GM12878 (cell line): ENCODE measurements at regions not wholly inside any gene's neighbourhood (a gene's known extent, or its start where the extent isn't known, plus 50 kb on each side); places are given as distances from the start of the nearest gene placed in this dataset.

Experiments
- EZH2 ChIP-seq: IDR thresholded peaks from 2 replicates; pipeline ENCODE4 v1.6.1; 2012; ENCODE audit warnings: low read depth, mild to moderate bottlenecking, control low read depth, inconsistent platforms, low read length, borderline replicate concordance; ENCODE audit not compliant: control insufficient read depth
- KDM1A ChIP-seq: fragments of 200-600 bp; sonication (generic); IDR thresholded peaks from 2 replicates; pipeline ENCODE4 v1.6.1; 2016; ENCODE audit warnings: borderline replicate concordance
- NR2C2 ChIP-seq: IDR thresholded peaks from 2 replicates; pipeline ENCODE4 v1.6.1; 2011; ENCODE audit warnings: borderline replicate concordance, low read depth; ENCODE audit not compliant: control insufficient read depth, insufficient read length
- POLR2A ChIP-seq: IDR thresholded peaks from 2 replicates; pipeline ENCODE4 v1.6.1; 2011; ENCODE audit warnings: low read depth, mild to moderate bottlenecking, low read length
- POLR2AphosphoS5 ChIP-seq: IDR thresholded peaks from 2 replicates; pipeline ENCODE4 v1.6.1; 2011; ENCODE audit warnings: mild to moderate bottlenecking, low read length, inconsistent platforms
- RFX5 ChIP-seq: IDR thresholded peaks from 2 replicates; pipeline ENCODE4 v1.6.1; 2011; ENCODE audit warnings: low read depth, low read length, improper control_type of control experiment
- TCF7 ChIP-seq: IDR thresholded peaks from 2 replicates; pipeline ENCODE4 v1.6.1; 2014; ENCODE audit warnings: antibody characterized with exemption, borderline replicate concordance
- TF ChIP-seq, protein P1 (sequence below), 3 experiments: IDR thresholded peaks in 2 of 3; conservative IDR thresholded peaks in 1 of 3; 2 replicates each; pipeline ENCODE4 v1.5.1; 2011; ENCODE audit warnings: low read depth in 3 of 3, low read length in 3 of 3, mild to moderate bottlenecking in 3 of 3, control low read depth in 2 of 3, moderate library complexity in 2 of 3, inconsistent platforms in 1 of 3, mixed read lengths in 1 of 3; ENCODE audit not compliant: control insufficient read depth in 2 of 3, insufficient read depth in 1 of 3; ENCODE audit errors: extremely low read depth in 1 of 3

DNA sequence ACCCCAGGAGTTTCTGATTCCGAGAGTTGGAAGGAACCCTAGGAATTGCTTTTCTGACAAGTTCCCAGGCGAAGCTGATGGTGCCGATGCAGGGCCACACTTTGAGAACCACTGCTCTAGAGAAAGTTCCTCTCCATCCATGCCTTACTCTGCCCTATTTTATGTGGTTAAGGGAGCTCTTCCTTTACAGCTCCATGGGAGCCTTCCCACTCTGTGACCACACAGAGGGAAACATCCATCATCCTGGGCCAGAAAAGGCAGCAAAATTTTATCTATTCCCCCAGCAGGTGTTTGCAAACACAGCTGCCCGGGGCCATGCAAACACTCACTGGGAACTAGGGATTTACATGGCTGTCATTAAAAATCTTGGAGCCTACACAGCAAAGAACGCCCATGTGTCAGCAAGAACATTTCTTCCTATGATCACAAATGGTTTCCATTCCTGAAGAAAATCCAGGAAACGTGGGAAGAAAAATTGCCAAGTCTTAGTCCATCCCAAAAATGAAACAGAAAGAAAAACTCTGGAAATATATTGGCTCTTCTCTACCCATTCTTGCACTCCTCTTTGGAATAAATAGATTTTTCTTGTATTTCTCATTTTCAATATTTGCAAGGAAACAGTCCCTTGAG is 252.7 kb downstream of the PMP22 start:
- TF ChIP-seq, protein P1, sequence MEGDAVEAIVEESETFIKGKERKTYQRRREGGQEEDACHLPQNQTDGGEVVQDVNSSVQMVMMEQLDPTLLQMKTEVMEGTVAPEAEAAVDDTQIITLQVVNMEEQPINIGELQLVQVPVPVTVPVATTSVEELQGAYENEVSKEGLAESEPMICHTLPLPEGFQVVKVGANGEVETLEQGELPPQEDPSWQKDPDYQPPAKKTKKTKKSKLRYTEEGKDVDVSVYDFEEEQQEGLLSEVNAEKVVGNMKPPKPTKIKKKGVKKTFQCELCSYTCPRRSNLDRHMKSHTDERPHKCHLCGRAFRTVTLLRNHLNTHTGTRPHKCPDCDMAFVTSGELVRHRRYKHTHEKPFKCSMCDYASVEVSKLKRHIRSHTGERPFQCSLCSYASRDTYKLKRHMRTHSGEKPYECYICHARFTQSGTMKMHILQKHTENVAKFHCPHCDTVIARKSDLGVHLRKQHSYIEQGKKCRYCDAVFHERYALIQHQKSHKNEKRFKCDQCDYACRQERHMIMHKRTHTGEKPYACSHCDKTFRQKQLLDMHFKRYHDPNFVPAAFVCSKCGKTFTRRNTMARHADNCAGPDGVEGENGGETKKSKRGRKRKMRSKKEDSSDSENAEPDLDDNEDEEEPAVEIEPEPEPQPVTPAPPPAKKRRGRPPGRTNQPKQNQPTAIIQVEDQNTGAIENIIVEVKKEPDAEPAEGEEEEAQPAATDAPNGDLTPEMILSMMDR (IDR thresholded peaks at IDR 0.05 in 2 of 3, conservative IDR thresholded peaks at IDR 0.05 in 1 of 3; ENCODE audit: control insufficient read depth in 2 of 3, extremely low read depth in 1 of 3, insufficient read depth in 1 of 3, low read depth in 3 of 3, low read length in 3 of 3) = no peak
- TF ChIP-seq TCF7 (no peak), POLR2A (no peak), POLR2AphosphoS5 (no peak), RFX5 (no peak), NR2C2 (no peak), EZH2 (no peak), KDM1A (no peak)
